ENCODE measurements at regions not wholly inside any gene's neighbourhood (a gene's known extent, or its start where the extent isn't known, plus 50 kb on each side); places are given as distances from the start of the nearest gene placed in this dataset.

DNA sequence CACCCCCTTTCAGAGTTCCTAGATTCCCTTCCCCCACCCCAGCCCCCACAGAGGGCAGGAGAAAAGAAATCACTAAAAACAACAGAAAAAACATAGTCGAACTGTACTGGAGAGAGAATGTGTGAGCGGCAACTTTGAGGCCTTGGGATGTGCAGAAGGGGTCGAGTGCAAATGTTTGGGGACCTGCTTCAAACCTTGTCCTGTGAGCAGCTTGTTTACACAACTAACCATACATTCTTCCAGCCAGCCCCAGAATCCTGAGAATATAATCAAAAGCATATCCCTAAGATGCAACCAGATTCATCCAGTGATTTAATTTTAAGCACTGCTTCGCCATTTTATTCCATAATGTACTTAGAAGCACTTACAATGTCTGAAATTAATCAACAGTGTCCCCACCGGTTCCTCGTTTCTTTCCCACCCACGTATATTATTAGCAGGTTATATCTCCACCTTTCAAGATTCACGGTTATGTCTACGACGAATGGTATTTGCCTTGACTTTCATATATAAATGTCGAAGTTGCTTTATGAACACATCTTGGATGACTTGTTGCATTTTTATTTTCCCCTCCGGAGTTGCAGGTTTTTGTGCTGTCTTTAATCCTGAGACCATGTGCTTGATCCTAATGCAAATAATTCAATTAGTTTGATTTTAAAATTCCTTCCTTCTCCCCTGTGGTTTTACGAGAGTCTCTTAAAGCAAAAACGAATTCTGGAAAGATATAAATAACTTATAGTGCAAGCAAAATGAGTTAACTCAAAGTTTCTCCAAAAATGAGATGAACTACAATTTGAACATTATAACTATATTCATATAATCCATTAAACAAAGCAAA, 107.6 kb downstream of the ZIC5 start:
- Histone ChIP-seq H3K9me3 (ENCODE audit: insufficient read depth in 2 of 2, low read depth in 1 of 2, low read length in 1 of 2) (no peaks in the 10 kb centered on the region), H2AFZ (ENCODE audit: low read length) (no peak overlapping the region), H2BK15ac (ENCODE audit: low read length) (no peak overlapping the region), H2BK120ac (replicated peaks; ENCODE audit: low read depth, low read length) (peak overlapping the region; percentile 65), H2BK5ac (ENCODE audit: low read depth, low read length) (no peak overlapping the region), H2AK5ac (ENCODE audit: low read depth, low read length) (no peak overlapping the region), H2BK20ac (ENCODE audit: low read length) (no peak overlapping the region), H3K9ac (replicated peaks in 1 of 4; ENCODE audit: extremely low read depth in 1 of 4, low read depth in 3 of 4, low read length in 3 of 4) (no peak overlapping the region), H3K4ac (replicated peaks; ENCODE audit: insufficient read length, low read depth, low read length) (no peak overlapping the region), H3K23ac (ENCODE audit: insufficient read length) (no peak overlapping the region), H3K27ac (ENCODE audit: low read depth, low read length) (no peak overlapping the region), H3K4me1 (replicated peaks in 1 of 4; ENCODE audit: control insufficient read depth in 3 of 4, insufficient read depth in 4 of 4, low read length in 3 of 4) (peaks cover 2 to 20% (median 16%) of the 10 kb centered on the region in 4 experiments), H3K56ac (replicated peaks; ENCODE audit: insufficient read length, low read depth, low read length) (no peak overlapping the region), H4K8ac (ENCODE audit: extremely low read depth, insufficient read depth, low read length) (no peak overlapping the region), H3K14ac (ENCODE audit: insufficient read length) (no peak overlapping the region), H3K18ac (ENCODE audit: extremely low read depth, low read length) (no peak overlapping the region), H3K79me2 (ENCODE audit: control insufficient read depth in 1 of 2, insufficient read depth in 2 of 2, low read length in 2 of 2) (no peaks in the 10 kb centered on the region), H4K91ac (replicated peaks; ENCODE audit: insufficient read length, low read length) (no peak overlapping the region), H3K23me2 (ENCODE audit: low read depth, low read length) (no peaks in the 10 kb centered on the region), H3K36me3 (ENCODE audit: control insufficient read depth in 2 of 4, insufficient read depth in 4 of 4, low read length in 3 of 4) (no peaks in the 10 kb centered on the region), H4K20me1 (replicated peaks in 1 of 2; ENCODE audit: control insufficient read depth in 1 of 2, insufficient read depth in 2 of 2, low read length in 2 of 2) (no peaks in the 10 kb centered on the region), H3K4me3 (ENCODE audit: extremely low read depth in 1 of 4, insufficient read depth in 2 of 4, low read depth in 3 of 4, low read length in 4 of 4) (no peak overlapping the region), H3K4me2 (ENCODE audit: insufficient read depth in 1 of 2, low read depth in 2 of 2, low read length in 2 of 2) (no peak overlapping the region), H2BK12ac (ENCODE audit: low read depth, low read length) (no peak overlapping the region), H3K79me1 (ENCODE audit: low read depth, low read length) (no peaks in the 10 kb centered on the region), H3K27me3 (replicated peaks in 1 of 4; ENCODE audit: control insufficient read depth in 3 of 4, extremely low read depth in 1 of 4, insufficient read depth in 3 of 4, low read length in 3 of 4) (no peaks in the 10 kb centered on the region), H4K5ac (ENCODE audit: insufficient read length, low read depth, low read length) (no peak overlapping the region)
- CTCF ChIA-PET (ENCODE audit: partially characterized antibody), result interaction anchor here (1.0 to 1.3 kb wide), 2 partner anchors 9 to 44 kb away, joined by 3 read pairs; no protein-coding TSS in a partner anchor
- POLR2A ChIA-PET (ENCODE audit: partially characterized antibody), result interaction anchor here (0.7 kb wide), 1 partner anchor 15 kb away, joined by 3 read pairs; no protein-coding TSS in a partner anchor
- 85% methylated on average over 14 of the region's 14 CpGs; no CpG with 5 or more reads in 1 of the 2 experiments for WGBS, 2 experiments (ENCODE audit: extremely low coverage in 1 of 2, insufficient coverage in 1 of 2, insufficient read length in 1 of 2, insufficient replicate concordance in 2 of 2, low coverage in 1 of 2, low lambda C conversion rate in 2 of 2, missing lambda C conversion rate in 1 of 2)
- TF ChIP-seq KDM4A (IDR thresholded peaks at IDR 0.05; ENCODE audit: low read depth, low read length, severe bottlenecking) (no peak), CHD1 (IDR thresholded peaks at IDR 0.05; ENCODE audit: low read depth, low read length) (no peak), CREB1 (IDR thresholded peaks at IDR 0.05) (no peak), RBBP5 (IDR thresholded peaks at IDR 0.05; ENCODE audit: borderline replicate concordance, low read depth, low read length) (no peak)
- FAIRE-seq, result peak; percentile 13
- DNase-seq (ENCODE audit: low read depth in 1 of 2, low spot score in 2 of 2), result no peak

Data from H1 (cell line).